ENCODE measurements at regions not wholly inside any gene's neighbourhood (a gene's known extent, or its start where the extent isn't known, plus 50 kb on each side); places are given as distances from the start of the nearest gene placed in this dataset.

DNA sequence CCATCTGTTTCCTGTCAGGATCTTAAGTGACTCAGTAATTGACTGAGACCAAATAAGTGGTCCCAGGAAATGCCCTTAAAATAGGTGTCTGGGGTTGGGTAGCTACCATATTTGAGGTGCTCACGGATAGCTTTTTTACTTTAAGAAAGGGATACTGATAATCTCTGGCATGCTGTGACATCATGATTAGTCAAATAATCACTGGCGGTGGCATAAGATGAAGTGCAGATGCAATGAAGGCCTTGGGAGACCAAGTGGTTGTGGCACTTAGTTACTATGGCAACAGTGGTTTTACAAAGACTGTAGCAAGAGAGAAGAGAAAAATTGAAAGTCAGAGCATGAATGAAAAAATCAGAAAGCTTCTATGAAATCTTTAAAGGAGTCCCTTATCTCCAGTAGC is 114.5 kb upstream of the SLIT2 start:
- Mint-ChIP-seq H3K4me3 (peak overlapping the region; percentile 1; the same call in 1 of the 2 replicates), H3K27ac (peak overlapping the region; percentile 70), H3K9me3 (peaks cover 11% of the 10 kb centered on the region; the same call in 1 of the 2 replicates), H3K4me1 (ENCODE audit: low read depth) (peaks cover 20% of the 10 kb centered on the region), H3K27me3 (ENCODE audit: insufficient read depth) (no peaks in the 10 kb centered on the region), H3K36me3 (ENCODE audit: low read depth) (peaks cover 14% of the 10 kb centered on the region)
- peak; percentile 87 for DNase-seq
- TF ChIP-seq, protein P1, sequence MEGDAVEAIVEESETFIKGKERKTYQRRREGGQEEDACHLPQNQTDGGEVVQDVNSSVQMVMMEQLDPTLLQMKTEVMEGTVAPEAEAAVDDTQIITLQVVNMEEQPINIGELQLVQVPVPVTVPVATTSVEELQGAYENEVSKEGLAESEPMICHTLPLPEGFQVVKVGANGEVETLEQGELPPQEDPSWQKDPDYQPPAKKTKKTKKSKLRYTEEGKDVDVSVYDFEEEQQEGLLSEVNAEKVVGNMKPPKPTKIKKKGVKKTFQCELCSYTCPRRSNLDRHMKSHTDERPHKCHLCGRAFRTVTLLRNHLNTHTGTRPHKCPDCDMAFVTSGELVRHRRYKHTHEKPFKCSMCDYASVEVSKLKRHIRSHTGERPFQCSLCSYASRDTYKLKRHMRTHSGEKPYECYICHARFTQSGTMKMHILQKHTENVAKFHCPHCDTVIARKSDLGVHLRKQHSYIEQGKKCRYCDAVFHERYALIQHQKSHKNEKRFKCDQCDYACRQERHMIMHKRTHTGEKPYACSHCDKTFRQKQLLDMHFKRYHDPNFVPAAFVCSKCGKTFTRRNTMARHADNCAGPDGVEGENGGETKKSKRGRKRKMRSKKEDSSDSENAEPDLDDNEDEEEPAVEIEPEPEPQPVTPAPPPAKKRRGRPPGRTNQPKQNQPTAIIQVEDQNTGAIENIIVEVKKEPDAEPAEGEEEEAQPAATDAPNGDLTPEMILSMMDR (IDR thresholded peaks at IDR 0.05) = no peak

DNA sequence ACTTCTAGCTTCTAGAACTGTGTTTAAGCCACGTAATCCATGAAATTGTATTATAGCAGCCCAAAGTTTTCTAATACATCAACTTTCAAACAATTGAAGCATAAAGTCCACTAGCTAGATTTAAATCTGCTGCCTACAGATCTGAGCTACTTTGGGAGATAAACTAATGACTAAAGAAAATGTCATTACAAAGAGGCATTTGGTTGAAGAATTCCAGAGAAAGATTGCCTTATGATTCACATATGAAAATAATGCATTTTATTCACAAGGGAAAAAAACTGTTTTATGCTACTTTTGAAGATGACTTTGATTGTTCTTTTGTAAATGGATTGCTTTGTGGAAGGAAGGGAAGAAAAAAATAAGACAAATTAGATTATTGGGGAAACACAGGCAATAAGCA is 124.1 kb upstream of the SLIT2 start:
- peak; percentile 36 for DNase-seq
- Mint-ChIP-seq H3K36me3 (ENCODE audit: low read depth) (no peaks in the 10 kb centered on the region), H3K4me3 (no peak overlapping the region), H3K27ac (peak overlapping the region; percentile 73), H3K27me3 (ENCODE audit: insufficient read depth) (no peaks in the 10 kb centered on the region; the same call in 1 of the 2 replicates), H3K9me3 (no peaks in the 10 kb centered on the region), H3K4me1 (ENCODE audit: low read depth) (peaks cover 28% of the 10 kb centered on the region)
- TF ChIP-seq, protein P1 (IDR thresholded peaks at IDR 0.05) = no peak

DNA sequence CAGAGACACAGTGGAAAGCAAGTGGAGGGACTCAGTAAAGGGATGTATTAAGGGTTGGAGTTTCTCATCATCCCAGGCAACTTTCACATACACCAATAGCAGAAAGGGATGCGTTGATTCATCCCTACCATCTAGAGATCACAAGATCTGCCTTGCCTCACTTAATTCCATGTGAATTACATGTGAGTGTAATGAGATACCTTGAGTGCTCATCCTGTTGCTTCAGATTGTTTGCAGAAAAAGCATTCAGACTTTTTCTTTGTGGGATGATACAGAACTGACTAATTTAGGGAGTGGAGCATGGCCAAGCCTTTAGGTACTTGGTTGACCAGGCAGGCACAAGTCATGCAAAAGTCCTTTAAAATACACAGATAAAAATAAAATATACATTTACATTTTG is 124.8 kb upstream of the SLIT2 start:
- peak; percentile 88 for DNase-seq
- H3K4me3 Mint-ChIP-seq = no peak overlapping the region
- TF ChIP-seq, protein P1 (IDR thresholded peaks at IDR 0.05) = no peak
- H3K27ac Mint-ChIP-seq = peak overlapping the region; percentile 73
- no peaks in the 10 kb centered on the region; the same call in 1 of the 2 replicates for H3K27me3 Mint-ChIP-seq (ENCODE audit: insufficient read depth)
- no peaks in the 10 kb centered on the region for H3K9me3 Mint-ChIP-seq
- peaks cover 28% of the 10 kb centered on the region for H3K4me1 Mint-ChIP-seq (ENCODE audit: low read depth)
- H3K36me3 Mint-ChIP-seq (ENCODE audit: low read depth) = no peaks in the 10 kb centered on the region

DNA sequence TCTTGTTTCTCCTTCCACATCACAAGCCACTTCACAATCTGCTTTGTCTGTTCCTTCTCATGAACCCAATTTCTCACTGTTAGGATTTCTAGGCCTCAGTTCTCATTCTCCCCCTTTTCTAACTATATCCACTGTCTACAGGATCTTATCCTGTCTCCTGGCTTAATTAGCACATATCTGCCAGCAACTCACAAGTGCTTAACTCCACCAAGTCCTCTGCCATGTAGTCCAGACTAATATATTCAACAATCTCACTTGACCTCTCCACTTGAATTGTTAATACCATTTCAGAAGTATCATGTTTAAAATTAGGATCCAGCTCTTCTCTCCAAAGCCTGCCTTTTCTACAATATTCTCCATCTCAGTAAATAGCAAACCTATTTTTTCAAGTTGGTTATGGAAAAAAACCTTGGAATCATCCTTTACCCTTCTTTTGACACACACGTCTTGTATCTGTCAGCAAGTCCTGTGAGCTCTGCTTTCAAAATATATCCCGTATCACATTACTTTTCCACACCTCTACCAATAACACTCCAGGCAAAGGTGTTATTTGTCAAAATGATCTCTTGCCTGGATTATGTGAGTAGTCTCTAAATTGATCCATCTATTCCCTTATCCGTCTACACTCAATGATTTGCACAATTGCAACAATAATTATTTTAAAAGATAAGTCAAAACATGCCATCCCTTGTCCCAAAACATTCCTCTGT is 127.2 kb upstream of the SLIT2 start:
- TF ChIP-seq, protein P1 (IDR thresholded peaks at IDR 0.05) = no peak
- DNase-seq = no peak
- Mint-ChIP-seq H3K27me3 (ENCODE audit: insufficient read depth) (no peaks in the 10 kb centered on the region; the same call in 1 of the 2 replicates), H3K27ac (no peak overlapping the region), H3K9me3 (no peaks in the 10 kb centered on the region), H3K4me1 (ENCODE audit: low read depth) (peaks cover 28% of the 10 kb centered on the region), H3K36me3 (ENCODE audit: low read depth) (no peaks in the 10 kb centered on the region), H3K4me3 (no peak overlapping the region)

DNA sequence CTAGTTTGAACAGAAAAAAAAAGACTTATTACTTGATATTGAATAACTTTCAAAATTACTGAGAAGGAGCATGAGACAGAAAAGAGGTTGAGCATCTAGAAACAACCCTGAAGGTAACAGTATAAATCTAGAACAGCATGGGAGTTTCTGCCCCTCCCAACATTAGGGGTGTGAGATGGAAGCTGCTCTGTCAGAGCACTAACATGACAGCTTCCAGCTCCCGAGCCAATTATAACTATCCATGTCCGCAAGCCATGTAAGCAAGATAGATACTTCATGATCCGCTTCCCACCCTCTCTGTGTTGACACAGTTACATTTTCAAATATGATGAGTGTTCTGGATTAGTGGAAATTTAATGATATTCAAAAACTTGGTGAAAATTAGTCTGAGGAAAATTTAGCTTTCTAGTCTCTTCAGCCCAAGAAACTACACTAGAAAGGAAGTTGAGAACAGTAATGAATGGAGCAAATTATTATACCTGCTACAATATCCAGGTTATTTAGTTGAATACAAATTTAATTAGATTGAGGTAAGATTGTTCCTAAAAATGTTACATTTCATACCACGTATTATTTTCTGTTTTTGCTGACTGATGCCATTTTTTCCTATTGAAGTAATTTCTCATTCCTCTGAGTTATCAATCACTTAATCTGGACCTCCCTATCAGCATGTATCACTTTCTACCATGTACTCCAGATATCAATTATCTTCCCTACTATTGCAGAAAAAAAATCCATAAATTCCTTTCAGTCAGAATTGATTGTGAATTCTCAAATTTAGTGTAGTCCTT is 129.3 kb upstream of the SLIT2 start:
- Mint-ChIP-seq H3K27me3 (ENCODE audit: insufficient read depth) (no peaks in the 10 kb centered on the region), H3K36me3 (ENCODE audit: low read depth) (no peaks in the 10 kb centered on the region), H3K27ac (no peak overlapping the region), H3K4me3 (no peak overlapping the region), H3K4me1 (ENCODE audit: low read depth) (peaks cover 15% of the 10 kb centered on the region), H3K9me3 (no peaks in the 10 kb centered on the region)
- TF ChIP-seq, protein P1 (IDR thresholded peaks at IDR 0.05) = no peak
- no peak for DNase-seq
